WI38 (cell line): ENCODE measurements at regions not wholly inside any gene's neighbourhood (a gene's known extent, or its start where the extent isn't known, plus 50 kb on each side); places are given as distances from the start of the nearest gene placed in this dataset.

ENCODE experiments used
- H3K4me3 ChIP-seq: 2 replicates; pipeline ENCODE4 v1.5.1; 2011; ENCODE audit warnings: low read depth, mild to moderate bottlenecking, control low read depth, low read length
- TF ChIP-seq, protein P1 (sequence below): IDR thresholded peaks from 2 replicates; pipeline ENCODE4 v1.5.1; 2012; ENCODE audit warnings: low read depth, mild to moderate bottlenecking, control low read depth, low read length

DNA sequence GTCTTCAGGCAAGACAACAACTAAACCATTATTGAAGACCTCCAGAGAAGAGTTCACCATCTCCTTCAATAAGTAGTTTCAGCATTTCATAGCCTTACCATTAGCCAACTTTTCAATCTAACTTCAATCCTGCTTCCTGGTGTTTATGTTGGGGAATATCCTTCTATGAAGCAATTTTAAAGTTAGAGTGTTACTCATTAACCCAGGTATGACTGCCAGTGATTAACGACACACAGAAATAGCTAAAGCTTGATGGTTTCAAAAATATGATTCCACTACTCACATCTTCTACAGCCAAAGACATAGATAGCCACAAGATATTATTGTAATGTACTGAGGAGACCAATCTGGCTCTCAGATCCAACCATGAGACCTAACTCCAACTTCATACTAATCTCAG lies 403.2 kb downstream of the EFNB2 start:
- TF ChIP-seq, protein P1, sequence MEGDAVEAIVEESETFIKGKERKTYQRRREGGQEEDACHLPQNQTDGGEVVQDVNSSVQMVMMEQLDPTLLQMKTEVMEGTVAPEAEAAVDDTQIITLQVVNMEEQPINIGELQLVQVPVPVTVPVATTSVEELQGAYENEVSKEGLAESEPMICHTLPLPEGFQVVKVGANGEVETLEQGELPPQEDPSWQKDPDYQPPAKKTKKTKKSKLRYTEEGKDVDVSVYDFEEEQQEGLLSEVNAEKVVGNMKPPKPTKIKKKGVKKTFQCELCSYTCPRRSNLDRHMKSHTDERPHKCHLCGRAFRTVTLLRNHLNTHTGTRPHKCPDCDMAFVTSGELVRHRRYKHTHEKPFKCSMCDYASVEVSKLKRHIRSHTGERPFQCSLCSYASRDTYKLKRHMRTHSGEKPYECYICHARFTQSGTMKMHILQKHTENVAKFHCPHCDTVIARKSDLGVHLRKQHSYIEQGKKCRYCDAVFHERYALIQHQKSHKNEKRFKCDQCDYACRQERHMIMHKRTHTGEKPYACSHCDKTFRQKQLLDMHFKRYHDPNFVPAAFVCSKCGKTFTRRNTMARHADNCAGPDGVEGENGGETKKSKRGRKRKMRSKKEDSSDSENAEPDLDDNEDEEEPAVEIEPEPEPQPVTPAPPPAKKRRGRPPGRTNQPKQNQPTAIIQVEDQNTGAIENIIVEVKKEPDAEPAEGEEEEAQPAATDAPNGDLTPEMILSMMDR = no peak
- no peak overlapping the region for H3K4me3 ChIP-seq

DNA sequence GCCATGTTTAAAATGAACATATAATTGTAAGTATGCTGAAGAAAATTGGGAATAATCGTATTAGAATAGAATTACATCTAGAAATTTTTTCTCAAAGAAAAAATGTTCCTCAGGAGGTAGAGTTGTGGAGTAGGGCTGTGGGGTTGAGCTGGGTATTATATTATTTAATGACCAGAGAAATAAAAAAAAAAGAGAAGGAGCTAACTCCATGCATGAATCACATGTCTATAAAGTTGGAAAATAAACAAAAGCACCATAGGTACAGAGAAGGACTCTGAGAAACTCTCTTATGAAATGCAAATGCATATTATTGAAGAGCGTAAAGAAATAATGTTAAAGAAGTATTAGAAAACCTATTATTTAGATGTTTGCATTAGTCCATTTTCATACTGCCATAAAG lies 405.5 kb downstream of the EFNB2 start:
- TF ChIP-seq, protein P1 = no peak
- H3K4me3 ChIP-seq = no peak overlapping the region

DNA sequence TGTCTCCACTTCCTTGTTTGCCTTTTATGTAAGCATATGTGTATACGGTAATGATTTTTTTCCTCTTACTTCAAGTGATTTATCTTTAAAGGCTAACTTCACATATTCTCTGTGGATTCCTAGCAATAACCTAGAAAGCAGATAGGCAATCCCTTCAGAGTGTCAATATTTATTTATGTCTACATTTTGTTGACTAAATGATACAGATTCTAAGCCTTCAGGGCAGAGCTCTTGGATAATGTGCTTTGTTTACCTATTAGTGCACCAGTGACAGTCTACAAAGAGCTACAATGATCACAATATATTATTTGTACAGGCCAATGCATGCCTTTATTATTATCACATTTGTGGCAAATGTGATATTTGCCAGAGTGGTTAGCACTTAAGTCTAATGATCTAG lies 406.2 kb downstream of the EFNB2 start:
- TF ChIP-seq, protein P1 = no peak
- H3K4me3 ChIP-seq = no peak overlapping the region

DNA sequence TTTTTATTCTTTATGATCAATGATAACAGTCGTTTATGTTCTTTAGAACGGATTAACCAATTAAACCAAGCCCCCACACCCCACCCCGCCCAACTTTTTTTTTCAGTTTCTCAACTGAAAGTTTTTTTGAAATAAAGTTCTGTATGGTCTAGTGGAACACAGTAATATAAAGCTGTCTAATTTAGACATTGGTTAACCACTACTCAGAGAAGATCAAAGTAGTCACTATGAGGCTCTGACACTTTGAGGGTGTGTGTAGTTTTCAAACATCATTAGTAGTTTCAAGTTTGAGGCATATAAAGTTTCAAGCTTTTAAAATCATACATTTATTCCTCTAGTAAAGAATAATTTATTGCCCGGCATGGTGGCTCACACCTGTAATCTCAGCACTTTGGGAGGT lies 413.2 kb downstream of the EFNB2 start:
- H3K4me3 ChIP-seq = no peak overlapping the region
- TF ChIP-seq, protein P1 = no peak

DNA sequence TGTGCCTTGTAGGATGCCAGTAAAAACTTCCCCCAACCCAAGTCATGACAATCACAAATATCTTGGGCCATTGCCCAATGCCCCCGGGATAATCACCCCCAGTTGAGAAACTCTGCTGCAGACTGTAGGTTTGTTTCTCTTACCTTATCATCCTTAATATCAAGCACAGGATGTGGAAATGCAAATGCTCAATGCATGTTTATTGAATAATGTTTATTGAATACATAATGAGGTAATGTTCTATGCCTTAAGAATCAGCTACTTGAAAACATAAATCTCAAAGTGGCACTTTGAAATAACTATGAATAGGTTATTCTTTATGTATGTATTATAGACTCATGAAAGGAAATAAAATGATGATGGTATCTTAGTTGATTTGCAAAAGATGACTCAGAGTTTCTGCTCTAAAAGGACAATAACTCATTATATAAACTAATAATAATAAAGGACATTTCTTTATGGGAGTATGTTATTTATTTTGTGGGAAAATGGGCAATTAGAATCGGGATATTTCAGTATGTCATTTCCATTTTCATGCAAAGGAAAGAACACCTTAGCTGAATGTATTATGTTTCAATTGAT lies 414.2 kb downstream of the EFNB2 start:
- TF ChIP-seq, protein P1 = no peak

DNA sequence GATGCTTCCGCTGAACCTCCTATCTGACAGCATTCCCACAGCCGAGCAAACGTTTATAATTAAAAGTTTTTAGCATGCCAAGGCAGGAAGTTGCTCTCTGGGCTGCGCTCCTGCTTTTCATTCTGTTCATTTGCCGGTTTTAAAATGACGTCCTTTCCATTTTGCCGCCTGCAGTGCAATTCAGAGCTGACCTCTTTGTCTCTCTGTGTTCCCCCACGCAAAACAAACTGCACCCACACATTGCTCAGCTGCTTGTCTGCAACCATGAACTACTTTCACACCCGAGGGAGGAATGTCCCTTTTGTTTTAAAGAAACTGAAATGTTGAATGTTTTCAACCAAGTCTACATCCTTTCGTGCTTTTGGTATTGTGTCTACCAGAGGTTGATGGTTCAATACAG lies 416.5 kb downstream of the EFNB2 start:
- no peak overlapping the region for H3K4me3 ChIP-seq
- TF ChIP-seq, protein P1 = no peak

More for the DNA sequence above, 414.2 kb downstream of the EFNB2 start:
- no peak overlapping the region for H3K4me3 ChIP-seq

DNA sequence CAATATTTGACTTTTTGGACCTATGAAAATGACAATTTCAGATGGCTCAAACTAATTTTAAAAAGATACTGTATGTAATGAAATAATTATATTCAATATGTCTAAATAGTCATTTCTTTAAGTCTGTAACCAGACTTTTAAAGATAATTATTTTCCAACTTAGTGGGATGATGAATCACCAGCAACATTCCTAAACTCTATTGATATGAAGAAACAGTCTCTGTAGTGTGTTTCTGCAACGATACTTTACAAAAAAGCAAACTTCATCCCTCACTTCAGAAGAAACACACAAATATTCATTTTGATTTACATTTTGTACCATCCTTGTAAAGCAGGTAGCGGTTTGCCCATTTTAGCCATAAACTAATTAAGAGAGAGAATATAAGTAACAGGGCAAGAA lies 417.4 kb downstream of the EFNB2 start:
- TF ChIP-seq, protein P1 = no peak
- no peak overlapping the region for H3K4me3 ChIP-seq
